Ovary (tissue), 7 donors: ENCODE measurements at regions not wholly inside any gene's neighbourhood (a gene's known extent, or its start where the extent isn't known, plus 50 kb on each side); places are given as distances from the start of the nearest gene placed in this dataset.

ENCODE experiments used
- DNase-seq, 5 donors: peaks; one replicate each; pipeline ENCODE4 v3.0.0-alpha.2; 2019 to 2020
- H3K27ac ChIP-seq, 2 donors: fragments of 200-600 bp; one replicate each; pipeline versions ENCODE4 v1.5.1 to v1.8.0; 2019 to 2022
- H3K27me3 ChIP-seq: fragments of 200-600 bp; one replicate; pipeline ENCODE4 v1.8.0; 2022
- H3K36me3 ChIP-seq: fragments of 200-600 bp; sonication (generic); one replicate; pipeline ENCODE4 v1.5.1; 2019
- H3K4me1 ChIP-seq: one replicate; pipeline ENCODE4 v1.8.1; 2013; ENCODE audit warnings: mild to moderate bottlenecking, moderate library complexity; ENCODE audit not compliant: insufficient read depth
- H3K4me3 ChIP-seq: fragments of 200-600 bp; sonication (generic); one replicate; pipeline ENCODE4 v1.5.1; 2017
- H3K9me3 ChIP-seq, 2 donors: fragments of 200-600 bp in 1 of 2; sonication (generic) in 1 of 2; one replicate each; pipeline versions ENCODE4 v1.5.1 to v1.8.1; 2013 to 2019; ENCODE audit warnings: mild to moderate bottlenecking in 1 of 2, moderate library complexity in 1 of 2
- CTCF ChIP-seq, 3 donors: fragments of 450-650 bp in 2 of 3; fragments of 200-600 bp in 1 of 3; IDR thresholded peaks; one replicate each; pipeline versions ENCODE4 v1.5.1 to v1.8.0; 2016 to 2022; ENCODE audit warnings: antibody characterized with exemption in 3 of 3, mild to moderate bottlenecking in 1 of 3
- EP300 ChIP-seq: sonication (generic); formaldehyde crosslinking; IDR thresholded peaks from one replicate; pipeline ENCODE4 v1.6.1; 2017; ENCODE audit warnings: antibody characterized with exemption
- POLR2A ChIP-seq: fragments of 450-650 bp; IDR thresholded peaks from one replicate; pipeline ENCODE4 v1.6.1; 2017; ENCODE audit warnings: antibody characterized with exemption, mild to moderate bottlenecking, moderate library complexity
- WGBS, 3 donors: extraction: QIAGEN DNeasy Blood & Tissue Kit in 1 of 3; methylation state at CpG; one replicate each; pipeline versions ENCODE4 v1.1.5 to v1.1.7; 2013 to 2017; 5-methylcytosine and 5-hydroxymethylcytosine counted together
- intact Hi-C, 4 donors: fragments of 100-400 bp; cut with DNase I; formaldehyde crosslinking; loops; one replicate each; pipeline versions ENCODE4 v1.11.0 to v1.15.1; 2022 to 2023
- donor health status: DM: no; HTN: no; CAD: no; lungs with moderate emphysema.
- donor health status: DM: no; HTN: no; CAD: no.
- donor health status: Bipolar disorder and iron deficiency.
- donor health status: DM: no; HTN: no; CAD: no.
- donor health status: DM: yes; HTN: yes; CAD: no.

GRCh38 chr17:73939806-73940205, 263.7 kb upstream of the RPL38 start:
- TF ChIP-seq CTCF (IDR thresholded peaks at IDR 0.05) (no peak), EP300 (no peak)
- no peak for DNase-seq
- intact Hi-C loops, result no loop called here
- H3K27ac ChIP-seq, result no peak overlapping the region
- H3K27me3 ChIP-seq, result no peaks in the 10 kb centered on the region
- H3K4me1 ChIP-seq, result no peaks in the 10 kb centered on the region
- H3K36me3 ChIP-seq, result no peaks in the 10 kb centered on the region
- no peak overlapping the region for H3K4me3 ChIP-seq
- 51 to 53% (median 52%) methylated on average over 8 of the region's 8 CpGs for whole genome bisulfite sequencing, 3 donors
- no peaks in the 10 kb centered on the region for H3K9me3 ChIP-seq

DNA sequence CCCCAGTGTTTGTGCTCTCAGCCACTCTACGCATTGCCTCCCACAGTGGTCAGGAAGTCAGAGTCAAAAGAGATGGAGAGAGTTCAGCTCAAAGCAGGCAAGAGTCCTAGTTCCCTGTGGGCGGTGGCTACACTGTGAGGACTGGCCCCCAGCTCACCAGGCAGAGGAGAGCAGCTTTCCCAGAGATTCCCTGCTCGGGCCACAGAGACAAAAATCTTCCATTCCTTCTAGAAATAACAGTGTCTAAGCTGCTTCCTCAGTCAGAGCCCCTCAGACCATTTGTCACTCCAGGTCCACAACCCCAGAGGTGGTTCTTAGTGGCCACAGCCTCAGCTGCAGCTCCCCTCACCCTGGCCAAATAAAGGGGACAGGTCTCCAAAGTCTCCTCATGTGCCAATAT, 263.0 kb upstream of the RPL38 start:
- DNase-seq, result no peak
- H3K27me3 ChIP-seq, result no peaks in the 10 kb centered on the region

GRCh38 chr17:73941919-73942530, 261.5 kb upstream of the RPL38 start:
- H3K27ac ChIP-seq, result no peak overlapping the region
- no peak overlapping the region for H3K4me3 ChIP-seq
- intact Hi-C loops, result no loop called here
- DNase-seq, result no peak
- 83 to 88% (median 88%) methylated on average over 3 of the region's 3 CpGs for WGBS, 3 donors
- no peaks in the 10 kb centered on the region for H3K36me3 ChIP-seq
- H3K9me3 ChIP-seq, result no peaks in the 10 kb centered on the region
- H3K27me3 ChIP-seq, result no peaks in the 10 kb centered on the region
- H3K4me1 ChIP-seq, result no peaks in the 10 kb centered on the region
- no peak for TF ChIP-seq EP300
- no peak for TF ChIP-seq CTCF (IDR thresholded peaks at IDR 0.05)
- TF ChIP-seq POLR2A, result no peak

More for the DNA sequence above, 263.0 kb upstream of the RPL38 start:
- Histone ChIP-seq H3K9me3 (no peaks in the 10 kb centered on the region), H3K4me1 (no peaks in the 10 kb centered on the region), H3K4me3 (no peak overlapping the region), H3K27ac (no peak overlapping the region), H3K36me3 (no peaks in the 10 kb centered on the region)
- intact Hi-C loops, result no loop called here
- WGBS, 3 donors, result 68 to 80% (median 70%) methylated on average over 3 of the region's 3 CpGs
- TF ChIP-seq EP300 (no peak), POLR2A (no peak), CTCF (IDR thresholded peaks at IDR 0.05) (no peak)

GRCh38 chr17:73942703-73943415, 260.6 kb upstream of the RPL38 start:
- no peak for DNase-seq
- no peak overlapping the region for H3K27ac ChIP-seq
- H3K9me3 ChIP-seq, result no peaks in the 10 kb centered on the region
- WGBS, 3 donors, result 88 to 97% (median 94%) methylated on average over 7 of the region's 7 CpGs
- TF ChIP-seq CTCF (IDR thresholded peaks at IDR 0.05) (no peak), EP300 (no peak), POLR2A (no peak)
- no peaks in the 10 kb centered on the region for H3K4me1 ChIP-seq
- H3K36me3 ChIP-seq, result no peaks in the 10 kb centered on the region
- H3K4me3 ChIP-seq, result no peak overlapping the region
- H3K27me3 ChIP-seq, result no peaks in the 10 kb centered on the region
- intact Hi-C loops, result no loop called here
